Fibroblast of peridontal ligament (primary cell): ENCODE measurements at regions not wholly inside any gene's neighbourhood (a gene's known extent, or its start where the extent isn't known, plus 50 kb on each side); places are given as distances from the start of the nearest gene placed in this dataset.

Experiments used
- DNase-seq: peaks from one replicate; pipeline ENCODE4 v3.0.0-alpha.2; 2010; ENCODE audit errors: extremely low read depth

- peak; percentile 65 for DNase-seq
These were observed 499.5 kb downstream of the ANKRD50 start for GRCh38 chr4:124212815-124213630.

- DNase-seq = no peak
These were observed 493.1 kb downstream of the ANKRD50 start for GRCh38 chr4:124219389-124219788.

GRCh38 chr4:124224256-124224655, 488.3 kb downstream of the ANKRD50 start:
- DNase-seq = no peak

- DNase-seq = no peak
These were observed 484.6 kb downstream of the ANKRD50 start for GRCh38 chr4:124227981-124228380.

GRCh38 chr4:124230268-124230667, 482.3 kb downstream of the ANKRD50 start:
- DNase-seq = no peak

GRCh38 chr4:124234771-124235170, 477.8 kb downstream of the ANKRD50 start:
- DNase-seq = no peak

- DNase-seq = no peak
These were observed 468.7 kb downstream of the ANKRD50 start for GRCh38 chr4:124243671-124244366.

- no peak for DNase-seq
These were observed 459.5 kb downstream of the ANKRD50 start for GRCh38 chr4:124253080-124253479.

GRCh38 chr4:124262211-124263179, 450.0 kb downstream of the ANKRD50 start:
- peak; percentile 96 for DNase-seq

- peak; percentile 53 for DNase-seq
These were observed 446.8 kb downstream of the ANKRD50 start for GRCh38 chr4:124265701-124266100.

GRCh38 chr4:124266721-124267120, 445.8 kb downstream of the ANKRD50 start:
- peak; percentile 52 for DNase-seq

GRCh38 chr4:124276461-124276860, 436.1 kb downstream of the ANKRD50 start:
- no peak for DNase-seq

GRCh38 chr4:124277691-124278090, 434.8 kb downstream of the ANKRD50 start:
- DNase-seq = no peak

GRCh38 chr4:124278477-124278876, 434.1 kb downstream of the ANKRD50 start:
- DNase-seq = no peak

GRCh38 chr4:124279741-124280140, 432.8 kb downstream of the ANKRD50 start:
- DNase-seq = no peak

- DNase-seq = no peak
These were observed 430.1 kb downstream of the ANKRD50 start for GRCh38 chr4:124282301-124282898.

- DNase-seq = peak; percentile 58
These were observed 423.6 kb downstream of the ANKRD50 start for GRCh38 chr4:124288706-124289486.

- DNase-seq = no peak
These were observed 421.9 kb downstream of the ANKRD50 start for GRCh38 chr4:124290678-124291077.

GRCh38 chr4:124295413-124295812, 417.1 kb downstream of the ANKRD50 start:
- DNase-seq = no peak

GRCh38 chr4:124304941-124305340, 407.6 kb downstream of the ANKRD50 start:
- DNase-seq = peak; percentile 14

GRCh38 chr4:124306352-124306751, 406.2 kb downstream of the ANKRD50 start:
- no peak for DNase-seq
